CD4-positive, alpha-beta T cell (primary cell): ENCODE measurements at regions not wholly inside any gene's neighbourhood (a gene's known extent, or its start where the extent isn't known, plus 50 kb on each side); places are given as distances from the start of the nearest gene placed in this dataset.

Experiments used
- ATAC-seq: fragments of 200-7000 bp; cut with Tn5 transposase; one replicate; pipeline ENCODE4 v1.10.0; 2022; ENCODE audit warnings: mild to moderate bottlenecking; ENCODE audit not compliant: poor library complexity
- CTCF ChIA-PET: fragments of 350-600 bp; sonication (Branson Sonifier 250); formaldehyde crosslinking; loops from one replicate; lab custom pipeline; 2021; ENCODE audit warnings: antibody characterized with exemption, inconsistent platforms; lab: Charles Lee
- POLR2A ChIA-PET: fragments of 350-600 bp; sonication (Branson Sonifier 250); formaldehyde crosslinking; loops from one replicate; lab custom pipeline; 2021; ENCODE audit warnings: antibody characterized with exemption, inconsistent platforms; lab: Charles Lee
- DNase-seq, 14 experiments: peaks; one replicate each; pipeline ENCODE4 v3.0.0-alpha.2; 2013 to 2020; ENCODE audit warnings: mixed read lengths in 2 of 14
- H3K27ac ChIP-seq, 2 donors: one replicate each; pipeline versions ENCODE4 v1.5.1 to v1.7.0; 2013; ENCODE audit warnings: low read length in 2 of 2, low read depth in 1 of 2, mild to moderate bottlenecking in 1 of 2
- H3K27me3 ChIP-seq, 2 experiments: 1 replicate in 1 of 2; 2 replicates in 1 of 2; pipeline versions ENCODE4 v1.6.1 to v1.7.0; 2013; ENCODE audit warnings: low read length in 2 of 2, control low read depth in 1 of 2, mild to moderate bottlenecking in 1 of 2, moderate library complexity in 1 of 2; ENCODE audit not compliant: insufficient read depth in 2 of 2, control insufficient read depth in 1 of 2
- H3K36me3 ChIP-seq: one replicate; pipeline ENCODE4 v1.6.1; 2013; ENCODE audit warnings: low read length, control low read depth; ENCODE audit not compliant: insufficient read depth
- H3K4me1 ChIP-seq: one replicate; pipeline ENCODE4 v1.6.1; 2013; ENCODE audit warnings: low read length, control low read depth; ENCODE audit not compliant: insufficient read depth
- H3K4me3 ChIP-seq: one replicate; pipeline ENCODE4 v1.5.1; 2013; ENCODE audit warnings: mild to moderate bottlenecking, low read length, moderate library complexity
- H3K9me3 ChIP-seq, 2 experiments: 1 replicate in 1 of 2; 2 replicates in 1 of 2; pipeline versions ENCODE4 v1.6.1 to v1.7.0; 2013; ENCODE audit warnings: low read length in 2 of 2, mild to moderate bottlenecking in 2 of 2, control low read depth in 1 of 2, moderate library complexity in 1 of 2; ENCODE audit not compliant: control insufficient read depth in 1 of 2, insufficient read depth in 1 of 2
- H3K27ac Mint-ChIP-seq: one replicate; pipeline ENCODE4 v1.8.0; 2020; ENCODE audit warnings: mixed read lengths
- H3K27me3 Mint-ChIP-seq: one replicate; pipeline ENCODE4 v1.8.0; 2021; ENCODE audit warnings: mixed read lengths
- H3K36me3 Mint-ChIP-seq: one replicate; pipeline ENCODE4 v1.8.0; 2021; ENCODE audit warnings: low read depth, mixed read lengths
- H3K4me1 Mint-ChIP-seq: one replicate; pipeline ENCODE4 v1.8.0; 2021; ENCODE audit warnings: low read depth, mixed read lengths
- H3K4me3 Mint-ChIP-seq: one replicate; pipeline ENCODE4 v1.8.0; 2020; ENCODE audit warnings: mild to moderate bottlenecking, mixed read lengths
- H3K9me3 Mint-ChIP-seq: one replicate; pipeline ENCODE4 v1.8.0; 2020; ENCODE audit warnings: mixed read lengths
- CTCF ChIP-seq: fragments of 200-600 bp; IDR thresholded peaks from one replicate; pipeline ENCODE4 v1.8.0; 2022; ENCODE audit warnings: antibody characterized with exemption, mild to moderate bottlenecking
- intact Hi-C, 2 experiments: fragments of 100-400 bp; cut with DNase I in 1 of 2; cut with micrococcal nuclease in 1 of 2; formaldehyde crosslinking; loops; one replicate each; pipeline versions ENCODE4 v1.15.1 to v1.9.0; 2023 to 2025; cut with DNase I, micrococcal nuclease

GRCh38 chr3:180116658-180117057 lies 79.9 kb upstream of the PEX5L start:
- intact Hi-C loops = no loop called here
- H3K36me3 Mint-ChIP-seq = no peaks in the 10 kb centered on the region
- ChIA-PET CTCF (no interaction called here), POLR2A (no interaction called here)
- no peak overlapping the region for H3K4me3 ChIP-seq
- no peaks in the 10 kb centered on the region for H3K4me1 Mint-ChIP-seq
- DNase-seq = no peak
- H3K9me3 ChIP-seq = no peaks in the 10 kb centered on the region
- TF ChIP-seq CTCF = no peak
- H3K9me3 Mint-ChIP-seq = peaks cover 7% of the 10 kb centered on the region
- no peaks in the 10 kb centered on the region for H3K4me1 ChIP-seq
- no peaks in the 10 kb centered on the region for H3K27me3 ChIP-seq
- no peak for ATAC-seq
- H3K4me3 Mint-ChIP-seq = no peak overlapping the region
- H3K27ac Mint-ChIP-seq = no peak overlapping the region
- no peaks in the 10 kb centered on the region for H3K27me3 Mint-ChIP-seq
- no peak overlapping the region for H3K27ac ChIP-seq
- no peaks in the 10 kb centered on the region for H3K36me3 ChIP-seq

GRCh38 chr3:180117381-180118163 lies 80.8 kb upstream of the PEX5L start:
- intact Hi-C loops = no loop called here
- peaks cover 7% of the 10 kb centered on the region for H3K9me3 Mint-ChIP-seq
- DNase-seq (no peak), ATAC-seq (no peak)
- no peak for TF ChIP-seq CTCF
- H3K27me3 ChIP-seq = no peaks in the 10 kb centered on the region
- no peaks in the 10 kb centered on the region for H3K9me3 ChIP-seq
- H3K4me1 Mint-ChIP-seq = no peaks in the 10 kb centered on the region
- H3K27me3 Mint-ChIP-seq = no peaks in the 10 kb centered on the region
- no peaks in the 10 kb centered on the region for H3K36me3 Mint-ChIP-seq
- CTCF ChIA-PET = no interaction called here
- no peak overlapping the region for H3K27ac Mint-ChIP-seq
- no peaks in the 10 kb centered on the region for H3K4me1 ChIP-seq
- H3K4me3 Mint-ChIP-seq = no peak overlapping the region
- H3K4me3 ChIP-seq = no peak overlapping the region
- H3K27ac ChIP-seq = no peak overlapping the region
- no peaks in the 10 kb centered on the region for H3K36me3 ChIP-seq
- POLR2A ChIA-PET = no interaction called here

- POLR2A ChIA-PET = interaction anchor here (0.6 kb wide), 1 partner anchor 1150 kb away, joined by 3 read pairs; no protein-coding TSS in a partner anchor
- no peaks in the 10 kb centered on the region for H3K27me3 Mint-ChIP-seq
- no peaks in the 10 kb centered on the region for H3K4me1 Mint-ChIP-seq
- H3K4me3 ChIP-seq = no peak overlapping the region
- H3K4me3 Mint-ChIP-seq = no peak overlapping the region
- no peaks in the 10 kb centered on the region for H3K27me3 ChIP-seq
- no peak for TF ChIP-seq CTCF
- no peaks in the 10 kb centered on the region for H3K9me3 ChIP-seq
- H3K27ac ChIP-seq = no peak overlapping the region
- peaks cover 7% of the 10 kb centered on the region for H3K9me3 Mint-ChIP-seq
- intact Hi-C loops = no loop called here
- no peak for ATAC-seq
- H3K36me3 Mint-ChIP-seq = no peaks in the 10 kb centered on the region
- DNase-seq = no peak
- no peak overlapping the region for H3K27ac Mint-ChIP-seq
- no peaks in the 10 kb centered on the region for H3K36me3 ChIP-seq
- CTCF ChIA-PET = no interaction called here
- H3K4me1 ChIP-seq = no peaks in the 10 kb centered on the region
Measured at GRCh38 chr3:180119567-180119966, 82.8 kb upstream of the PEX5L start.
